ENCODE measurements at regions not wholly inside any gene's neighbourhood (a gene's known extent, or its start where the extent isn't known, plus 50 kb on each side); places are given as distances from the start of the nearest gene placed in this dataset.

GRCh38 chr1:60866226-60866900, 216.0 kb upstream of the NFIA start:
- TF ChIP-seq EZH2phosphoT487 (IDR thresholded peaks at IDR 0.05; ENCODE audit: borderline replicate concordance, low read depth, low read length): no peak
- TF ChIP-seq, protein P1, sequence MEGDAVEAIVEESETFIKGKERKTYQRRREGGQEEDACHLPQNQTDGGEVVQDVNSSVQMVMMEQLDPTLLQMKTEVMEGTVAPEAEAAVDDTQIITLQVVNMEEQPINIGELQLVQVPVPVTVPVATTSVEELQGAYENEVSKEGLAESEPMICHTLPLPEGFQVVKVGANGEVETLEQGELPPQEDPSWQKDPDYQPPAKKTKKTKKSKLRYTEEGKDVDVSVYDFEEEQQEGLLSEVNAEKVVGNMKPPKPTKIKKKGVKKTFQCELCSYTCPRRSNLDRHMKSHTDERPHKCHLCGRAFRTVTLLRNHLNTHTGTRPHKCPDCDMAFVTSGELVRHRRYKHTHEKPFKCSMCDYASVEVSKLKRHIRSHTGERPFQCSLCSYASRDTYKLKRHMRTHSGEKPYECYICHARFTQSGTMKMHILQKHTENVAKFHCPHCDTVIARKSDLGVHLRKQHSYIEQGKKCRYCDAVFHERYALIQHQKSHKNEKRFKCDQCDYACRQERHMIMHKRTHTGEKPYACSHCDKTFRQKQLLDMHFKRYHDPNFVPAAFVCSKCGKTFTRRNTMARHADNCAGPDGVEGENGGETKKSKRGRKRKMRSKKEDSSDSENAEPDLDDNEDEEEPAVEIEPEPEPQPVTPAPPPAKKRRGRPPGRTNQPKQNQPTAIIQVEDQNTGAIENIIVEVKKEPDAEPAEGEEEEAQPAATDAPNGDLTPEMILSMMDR (conservative IDR thresholded peaks at IDR 0.05; ENCODE audit: low read length): no peak

Data from OCI-LY7 (cell line).